Lung (tissue), 11 donors: ENCODE measurements at regions not wholly inside any gene's neighbourhood (a gene's known extent, or its start where the extent isn't known, plus 50 kb on each side); places are given as distances from the start of the nearest gene placed in this dataset.

Experiments
- ATAC-seq: fragments of 200-7000 bp; cut with Tn5 transposase; one replicate; pipeline ENCODE4 v1.9.1; 2020; ENCODE audit warnings: moderate number of reproducible peaks; ENCODE audit not compliant: insufficient read depth, low FRiP score
- DNase-seq, 3 donors: peaks; one replicate each; pipeline ENCODE4 v3.0.0-alpha.2; 2013 to 2017
- H3K27ac ChIP-seq, 2 donors: one replicate each; pipeline ENCODE4 v1.5.1; 2013; ENCODE audit warnings: mild to moderate bottlenecking in 2 of 2, moderate library complexity in 2 of 2, control low read depth in 1 of 2, inconsistent platforms in 1 of 2, low read depth in 1 of 2, low read length in 1 of 2
- H3K27me3 ChIP-seq, 3 donors: one replicate each; pipeline ENCODE4 v1.5.1; 2013; ENCODE audit warnings: low read length in 2 of 3; ENCODE audit not compliant: control insufficient read depth in 3 of 3, insufficient read depth in 3 of 3
- H3K36me3 ChIP-seq, 4 donors: one replicate each; pipeline ENCODE4 v1.5.1; 2013; ENCODE audit warnings: low read length in 4 of 4, mild to moderate bottlenecking in 1 of 4, moderate library complexity in 1 of 4; ENCODE audit not compliant: control insufficient read depth in 4 of 4, insufficient read depth in 4 of 4
- H3K4me1 ChIP-seq, 5 donors: one replicate each; pipeline ENCODE4 v1.5.1; 2013; ENCODE audit warnings: low read length in 5 of 5, mild to moderate bottlenecking in 2 of 5, moderate library complexity in 1 of 5; ENCODE audit not compliant: control insufficient read depth in 5 of 5, insufficient read depth in 5 of 5
- H3K4me3 ChIP-seq: one replicate; pipeline ENCODE4 v1.5.1; 2013; ENCODE audit warnings: mild to moderate bottlenecking, control low read depth, moderate library complexity
- H3K9ac ChIP-seq, 2 donors: one replicate each; pipeline ENCODE4 v1.5.1; 2013; ENCODE audit warnings: low read length in 2 of 2, control low read depth in 1 of 2; ENCODE audit not compliant: insufficient read depth in 1 of 2
- H3K9me3 ChIP-seq, 4 donors: one replicate each; pipeline ENCODE4 v1.5.1; 2013; ENCODE audit warnings: low read length in 3 of 4, mild to moderate bottlenecking in 1 of 4, moderate library complexity in 1 of 4; ENCODE audit not compliant: control insufficient read depth in 4 of 4, insufficient read depth in 3 of 4
- CTCF ChIP-seq: IDR thresholded peaks from 2 replicates; pipeline ENCODE4 v1.5.1; 2012; ENCODE audit warnings: mild to moderate bottlenecking; ENCODE audit errors: control extremely low read depth, extremely low read depth
- WGBS, 2 donors: extraction: QIAGEN DNeasy Blood & Tissue Kit; methylation state at CpG; one replicate each; pipeline ENCODE4 v1.1.7; 2013; 5-methylcytosine and 5-hydroxymethylcytosine counted together
- donor health status: control.
- donor health status: control.
- donor health status: Bipolar disorder and iron deficiency.
- donor health status: healthy.
- donor health status: DM: yes; HTN: yes; CAD: no.

DNA sequence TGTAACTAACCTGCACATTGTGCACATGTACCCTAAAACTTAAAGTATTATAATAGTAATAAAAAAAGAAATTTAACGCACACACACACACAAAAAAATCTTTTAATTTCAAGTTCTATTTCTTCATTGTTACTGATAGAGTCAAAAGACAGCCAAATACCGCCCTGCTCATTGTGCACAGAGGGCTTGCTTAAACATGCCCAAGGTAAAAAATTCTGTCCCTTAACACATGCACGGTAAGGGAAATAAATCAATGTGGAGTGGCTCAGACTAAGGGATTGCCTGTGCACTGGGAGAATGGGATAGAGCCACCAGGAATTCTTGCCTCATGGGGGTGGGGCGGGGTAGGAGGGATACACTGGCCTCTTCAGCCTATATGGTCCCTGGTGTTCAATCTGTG lies 468.0 kb downstream of the NUP35 start:
- DNase-seq = no peak
- Histone ChIP-seq H3K27ac (no peak overlapping the region), H3K9ac (no peak overlapping the region), H3K4me3 (no peak overlapping the region), H3K9me3 (no peaks in the 10 kb centered on the region), H3K27me3 (no peaks in the 10 kb centered on the region), H3K4me1 (no peaks in the 10 kb centered on the region), H3K36me3 (no peaks in the 10 kb centered on the region)
- TF ChIP-seq CTCF = no peak
- 88 to 91% methylated on average over 4 of the region's 4 CpGs for WGBS, 2 donors
- ATAC-seq = no peak

DNA sequence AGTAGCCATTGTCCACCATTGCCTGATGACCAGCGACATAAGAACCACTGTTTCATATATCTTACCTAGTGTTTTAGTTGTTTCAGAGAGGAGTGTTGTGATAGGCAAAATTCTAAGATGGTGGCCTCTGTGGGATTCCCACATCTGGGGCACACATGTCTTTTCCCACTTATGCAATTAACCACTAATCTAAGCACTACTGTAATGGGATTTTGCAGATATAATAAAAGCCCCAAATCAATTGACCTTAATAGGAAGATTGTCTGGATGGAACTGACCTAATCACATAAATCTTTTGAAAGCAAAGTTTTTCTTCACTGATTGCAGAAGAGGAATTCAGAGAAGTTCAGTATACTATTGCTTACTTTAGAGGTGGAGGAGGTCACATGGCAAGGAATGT lies 469.9 kb downstream of the NUP35 start:
- ATAC-seq (no peak), DNase-seq (no peak)
- H3K27ac ChIP-seq = no peak overlapping the region
- H3K4me1 ChIP-seq = peaks cover 0 to 4% (median 0%) of the 10 kb centered on the region in 5 donors
- no peaks in the 10 kb centered on the region for H3K27me3 ChIP-seq
- no peak overlapping the region for H3K4me3 ChIP-seq
- no peaks in the 10 kb centered on the region for H3K9me3 ChIP-seq
- TF ChIP-seq CTCF = no peak
- no peak overlapping the region for H3K9ac ChIP-seq
- WGBS, 2 donors = 78 to 84% methylated on average over 1 of the region's 1 CpG
- H3K36me3 ChIP-seq = no peaks in the 10 kb centered on the region

DNA sequence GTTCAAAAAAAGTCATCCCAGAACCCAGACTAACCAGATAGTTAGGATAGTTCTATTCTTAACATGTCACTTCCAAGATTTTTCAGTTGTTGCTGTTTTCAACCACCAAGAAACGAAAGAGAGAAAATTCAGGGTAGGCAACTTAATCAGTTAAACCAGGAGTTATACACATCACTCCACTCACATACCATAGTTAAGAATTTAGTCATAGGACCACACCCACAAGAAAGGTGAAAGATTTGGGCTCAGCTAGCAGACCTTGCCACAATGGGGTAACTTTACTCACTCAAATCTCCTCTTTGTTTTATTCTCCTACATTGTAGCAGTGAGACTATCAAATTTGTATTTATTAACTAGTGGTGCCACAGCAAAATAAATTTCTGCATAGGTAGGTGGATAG lies 473.6 kb downstream of the NUP35 start:
- no peak for DNase-seq
- no peak for ATAC-seq
- H3K36me3 ChIP-seq = no peaks in the 10 kb centered on the region
- no peak overlapping the region for H3K27ac ChIP-seq
- H3K9ac ChIP-seq = no peak overlapping the region
- H3K27me3 ChIP-seq = no peaks in the 10 kb centered on the region
- no peak for TF ChIP-seq CTCF
- no peaks in the 10 kb centered on the region for H3K9me3 ChIP-seq
- H3K4me3 ChIP-seq = no peak overlapping the region
- 69 to 79% methylated on average over 1 of the region's 1 CpG for WGBS, 2 donors
- H3K4me1 ChIP-seq = peaks cover 0 to 4% (median 0%) of the 10 kb centered on the region in 5 donors

DNA sequence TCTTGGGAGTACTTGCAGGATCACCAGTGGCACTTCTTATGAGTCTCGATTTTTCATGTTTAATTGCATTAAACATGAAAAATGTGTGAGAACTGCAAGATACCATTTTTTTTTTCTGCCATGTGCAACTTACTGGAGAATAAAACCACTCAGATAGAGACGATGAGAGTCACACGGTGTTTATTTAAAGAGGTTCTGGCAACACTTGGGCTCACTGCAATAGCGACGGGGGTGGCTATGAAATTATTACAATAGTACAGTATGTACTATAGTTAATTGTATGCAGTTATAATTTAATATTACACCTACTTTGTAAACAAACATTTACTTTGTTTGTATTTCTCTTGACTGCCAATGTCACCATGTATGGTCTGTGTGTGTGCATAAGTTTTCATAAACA lies 479.8 kb downstream of the NUP35 start:
- no peak overlapping the region for H3K4me3 ChIP-seq
- no peaks in the 10 kb centered on the region for H3K36me3 ChIP-seq
- H3K9ac ChIP-seq = no peak overlapping the region
- TF ChIP-seq CTCF = no peak
- H3K27me3 ChIP-seq = no peaks in the 10 kb centered on the region
- no peaks in the 10 kb centered on the region for H3K4me1 ChIP-seq
- no peak for DNase-seq
- WGBS, 2 donors = 67 to 89% methylated on average over 5 of the region's 5 CpGs
- ATAC-seq = no peak
- no peak overlapping the region for H3K27ac ChIP-seq
- no peaks in the 10 kb centered on the region for H3K9me3 ChIP-seq
